ENCODE measurements at regions not wholly inside any gene's neighbourhood (a gene's known extent, or its start where the extent isn't known, plus 50 kb on each side); places are given as distances from the start of the nearest gene placed in this dataset.

GRCh38 chr4:35038845-35039244 is 1205.5 kb downstream of the ARAP2 start:
- H3K36me3 ChIP-seq (ENCODE audit: insufficient read depth, low read length), result no peaks in the 10 kb centered on the region
- Mint-ChIP-seq H3K4me3 (no peak overlapping the region), H3K4me1 (no peaks in the 10 kb centered on the region), H3K27me3 (no peaks in the 10 kb centered on the region), H3K27ac (no peak overlapping the region), H3K9me3 (peaks cover 0 to 21% (median 4%) of the 10 kb centered on the region in 8 donors), H3K36me3 (no peaks in the 10 kb centered on the region)
- ChIA-PET POLR2A (ENCODE audit: partially characterized antibody) (no interaction called here), CTCF (ENCODE audit: partially characterized antibody) (no interaction called here)
- H3K27ac ChIP-seq (ENCODE audit: low read depth, low read length), result no peak overlapping the region
- H3K4me1 ChIP-seq (ENCODE audit: insufficient read depth, low read length), result no peaks in the 10 kb centered on the region
- H3K27me3 ChIP-seq (ENCODE audit: insufficient read depth, low read length), result no peaks in the 10 kb centered on the region
- no peak overlapping the region for H3K4me3 ChIP-seq (ENCODE audit: low read length in 2 of 2)
- intact Hi-C loops (cut with micrococcal nuclease), result no loop called here
- no peak for DNase-seq
- H3K9me3 ChIP-seq (ENCODE audit: control insufficient read depth in 1 of 2, low read length in 2 of 2), result no peaks in the 10 kb centered on the region

- H3K4me1 ChIP-seq (ENCODE audit: insufficient read depth, low read length), result no peaks in the 10 kb centered on the region
- no peak overlapping the region for H3K4me3 ChIP-seq (ENCODE audit: low read length in 2 of 2)
- H3K27ac Mint-ChIP-seq, result no peak overlapping the region
- intact Hi-C loops (cut with micrococcal nuclease), result no loop called here
- H3K4me3 Mint-ChIP-seq, result no peak overlapping the region
- ChIA-PET CTCF (ENCODE audit: partially characterized antibody) (no interaction called here), POLR2A (ENCODE audit: partially characterized antibody) (no interaction called here)
- no peaks in the 10 kb centered on the region for H3K36me3 ChIP-seq (ENCODE audit: insufficient read depth, low read length)
- no peaks in the 10 kb centered on the region for H3K4me1 Mint-ChIP-seq
- H3K27me3 Mint-ChIP-seq, result no peaks in the 10 kb centered on the region
- H3K9me3 ChIP-seq (ENCODE audit: control insufficient read depth in 1 of 2, low read length in 2 of 2), result no peaks in the 10 kb centered on the region
- DNase-seq, result no peak
- H3K27ac ChIP-seq (ENCODE audit: low read depth, low read length), result no peak overlapping the region
- peaks cover 0 to 7% (median 3%) of the 10 kb centered on the region in 8 donors for H3K9me3 Mint-ChIP-seq
- H3K36me3 Mint-ChIP-seq, result no peaks in the 10 kb centered on the region
- H3K27me3 ChIP-seq (ENCODE audit: insufficient read depth, low read length), result no peaks in the 10 kb centered on the region
Observed at GRCh38 chr4:35052546-35052945, 1191.8 kb downstream of the ARAP2 start.

DNA sequence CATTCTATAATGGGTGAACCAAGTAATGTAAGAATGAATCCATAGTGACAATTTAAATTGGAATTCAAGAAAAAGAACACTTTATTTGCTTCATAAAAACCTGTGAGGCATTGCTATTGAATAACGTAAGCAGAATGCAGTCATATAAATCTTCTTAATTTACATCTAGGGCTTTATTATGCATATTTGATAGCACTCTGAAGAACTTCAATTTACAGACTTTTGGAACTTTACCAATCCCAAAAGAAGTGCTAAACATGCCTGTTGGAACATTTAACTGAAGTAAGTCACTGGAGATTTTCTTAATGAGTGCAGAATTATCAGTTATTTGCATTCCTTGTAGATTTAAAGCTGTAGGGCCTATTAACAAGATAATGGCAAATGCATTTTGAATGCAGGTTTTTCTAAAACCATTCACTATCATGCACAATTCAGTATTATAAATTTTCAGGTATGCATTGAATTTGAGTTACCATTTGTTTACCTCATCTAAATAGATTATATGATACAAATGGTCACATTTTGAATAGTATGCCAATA is 1181.2 kb downstream of the ARAP2 start:
- H3K27me3 ChIP-seq (ENCODE audit: insufficient read depth, low read length), result no peaks in the 10 kb centered on the region
- Mint-ChIP-seq H3K36me3 (no peaks in the 10 kb centered on the region), H3K27ac (no peak overlapping the region), H3K27me3 (no peaks in the 10 kb centered on the region), H3K9me3 (peaks cover 0 to 5% (median 0%) of the 10 kb centered on the region in 8 donors), H3K4me1 (no peaks in the 10 kb centered on the region), H3K4me3 (no peak overlapping the region)
- intact Hi-C loops (cut with micrococcal nuclease), result no loop called here
- POLR2A ChIA-PET (ENCODE audit: partially characterized antibody), result no interaction called here
- H3K9me3 ChIP-seq (ENCODE audit: control insufficient read depth in 1 of 2, low read length in 2 of 2), result no peaks in the 10 kb centered on the region
- no peaks in the 10 kb centered on the region for H3K36me3 ChIP-seq (ENCODE audit: insufficient read depth, low read length)
- no peak overlapping the region for H3K4me3 ChIP-seq (ENCODE audit: low read length in 2 of 2)
- H3K27ac ChIP-seq (ENCODE audit: low read depth, low read length), result no peak overlapping the region
- no peak for DNase-seq
- no peaks in the 10 kb centered on the region for H3K4me1 ChIP-seq (ENCODE audit: insufficient read depth, low read length)
- CTCF ChIA-PET (ENCODE audit: partially characterized antibody), result no interaction called here

- Mint-ChIP-seq H3K27ac (no peak overlapping the region), H3K9me3 (peaks cover 0 to 4% (median 0%) of the 10 kb centered on the region in 8 donors), H3K27me3 (no peaks in the 10 kb centered on the region), H3K4me3 (no peak overlapping the region), H3K4me1 (no peaks in the 10 kb centered on the region), H3K36me3 (no peaks in the 10 kb centered on the region)
- Histone ChIP-seq H3K4me1 (ENCODE audit: insufficient read depth, low read length) (no peaks in the 10 kb centered on the region), H3K27me3 (ENCODE audit: insufficient read depth, low read length) (no peaks in the 10 kb centered on the region), H3K4me3 (ENCODE audit: low read length in 2 of 2) (no peak overlapping the region), H3K36me3 (ENCODE audit: insufficient read depth, low read length) (no peaks in the 10 kb centered on the region), H3K9me3 (ENCODE audit: control insufficient read depth in 1 of 2, low read length in 2 of 2) (no peaks in the 10 kb centered on the region), H3K27ac (ENCODE audit: low read depth, low read length) (no peak overlapping the region)
- intact Hi-C loops (cut with micrococcal nuclease), result no loop called here
- ChIA-PET POLR2A (ENCODE audit: partially characterized antibody) (no interaction called here), CTCF (ENCODE audit: partially characterized antibody) (no interaction called here)
- no peak for DNase-seq
Observed at GRCh38 chr4:35066406-35066805, 1177.9 kb downstream of the ARAP2 start.

GRCh38 chr4:35080799-35081198 is 1163.5 kb downstream of the ARAP2 start:
- Mint-ChIP-seq H3K9me3 (peaks cover 0 to 6% (median 1%) of the 10 kb centered on the region in 8 donors), H3K27ac (no peak overlapping the region), H3K4me1 (no peaks in the 10 kb centered on the region), H3K27me3 (no peaks in the 10 kb centered on the region), H3K4me3 (no peak overlapping the region), H3K36me3 (no peaks in the 10 kb centered on the region)
- Histone ChIP-seq H3K27ac (ENCODE audit: low read depth, low read length) (no peak overlapping the region), H3K27me3 (ENCODE audit: insufficient read depth, low read length) (no peaks in the 10 kb centered on the region), H3K9me3 (ENCODE audit: control insufficient read depth in 1 of 2, low read length in 2 of 2) (no peaks in the 10 kb centered on the region), H3K4me3 (ENCODE audit: low read length in 2 of 2) (no peak overlapping the region), H3K36me3 (ENCODE audit: insufficient read depth, low read length) (no peaks in the 10 kb centered on the region), H3K4me1 (ENCODE audit: insufficient read depth, low read length) (no peaks in the 10 kb centered on the region)
- intact Hi-C loops (cut with micrococcal nuclease), result no loop called here
- DNase-seq, result no peak
- POLR2A ChIA-PET (ENCODE audit: partially characterized antibody), result no interaction called here
- CTCF ChIA-PET (ENCODE audit: partially characterized antibody), result no interaction called here

- H3K4me3 Mint-ChIP-seq, result no peak overlapping the region
- no peak overlapping the region for H3K27ac Mint-ChIP-seq
- DNase-seq, result no peak
- H3K4me1 Mint-ChIP-seq, result no peaks in the 10 kb centered on the region
- no peak overlapping the region for H3K4me3 ChIP-seq (ENCODE audit: low read length in 2 of 2)
- intact Hi-C loops (cut with micrococcal nuclease), result no loop called here
- no peaks in the 10 kb centered on the region for H3K36me3 Mint-ChIP-seq
- H3K9me3 Mint-ChIP-seq, result peaks cover 0 to 3% (median 0%) of the 10 kb centered on the region in 8 donors
- no peaks in the 10 kb centered on the region for H3K27me3 Mint-ChIP-seq
- no peaks in the 10 kb centered on the region for H3K9me3 ChIP-seq (ENCODE audit: control insufficient read depth in 1 of 2, low read length in 2 of 2)
- CTCF ChIA-PET (ENCODE audit: partially characterized antibody), result no interaction called here
- no peaks in the 10 kb centered on the region for H3K4me1 ChIP-seq (ENCODE audit: insufficient read depth, low read length)
- POLR2A ChIA-PET (ENCODE audit: partially characterized antibody), result no interaction called here
- H3K36me3 ChIP-seq (ENCODE audit: insufficient read depth, low read length), result no peaks in the 10 kb centered on the region
- no peaks in the 10 kb centered on the region for H3K27me3 ChIP-seq (ENCODE audit: insufficient read depth, low read length)
- no peak overlapping the region for H3K27ac ChIP-seq (ENCODE audit: low read depth, low read length)
Observed at GRCh38 chr4:35087218-35087617, 1157.1 kb downstream of the ARAP2 start.

GRCh38 chr4:35100932-35101331 is 1143.4 kb downstream of the ARAP2 start:
- Mint-ChIP-seq H3K36me3 (no peaks in the 10 kb centered on the region), H3K27ac (no peak overlapping the region)
- H3K9me3 ChIP-seq (ENCODE audit: control insufficient read depth in 1 of 2, low read length in 2 of 2), result no peaks in the 10 kb centered on the region

GRCh38 chr4:35102066-35102465 is 1142.2 kb downstream of the ARAP2 start:
- Mint-ChIP-seq H3K27ac (no peak overlapping the region), H3K36me3 (no peaks in the 10 kb centered on the region), H3K4me1 (no peaks in the 10 kb centered on the region), H3K4me3 (no peak overlapping the region), H3K9me3 (peaks cover 0 to 12% (median 2%) of the 10 kb centered on the region in 8 donors), H3K27me3 (no peaks in the 10 kb centered on the region)
- Histone ChIP-seq H3K36me3 (ENCODE audit: insufficient read depth, low read length) (no peaks in the 10 kb centered on the region), H3K4me1 (ENCODE audit: insufficient read depth, low read length) (no peaks in the 10 kb centered on the region), H3K27ac (ENCODE audit: low read depth, low read length) (no peak overlapping the region), H3K9me3 (ENCODE audit: control insufficient read depth in 1 of 2, low read length in 2 of 2) (no peaks in the 10 kb centered on the region), H3K4me3 (ENCODE audit: low read length in 2 of 2) (no peak overlapping the region), H3K27me3 (ENCODE audit: insufficient read depth, low read length) (no peaks in the 10 kb centered on the region)
- no peak for DNase-seq
- intact Hi-C loops (cut with micrococcal nuclease), result no loop called here
- POLR2A ChIA-PET (ENCODE audit: partially characterized antibody), result no interaction called here
- CTCF ChIA-PET (ENCODE audit: partially characterized antibody), result no interaction called here

More at GRCh38 chr4:35100932-35101331, 1143.4 kb downstream of the ARAP2 start:
- Histone ChIP-seq H3K27me3 (ENCODE audit: insufficient read depth, low read length) (no peaks in the 10 kb centered on the region), H3K4me3 (ENCODE audit: low read length in 2 of 2) (no peak overlapping the region), H3K36me3 (ENCODE audit: insufficient read depth, low read length) (no peaks in the 10 kb centered on the region), H3K27ac (ENCODE audit: low read depth, low read length) (no peak overlapping the region), H3K4me1 (ENCODE audit: insufficient read depth, low read length) (no peaks in the 10 kb centered on the region)
- H3K27me3 Mint-ChIP-seq, result no peaks in the 10 kb centered on the region
- CTCF ChIA-PET (ENCODE audit: partially characterized antibody), result no interaction called here
- no peaks in the 10 kb centered on the region for H3K4me1 Mint-ChIP-seq
- intact Hi-C loops (cut with micrococcal nuclease), result no loop called here
- DNase-seq, result no peak
- POLR2A ChIA-PET (ENCODE audit: partially characterized antibody), result no interaction called here
- peaks cover 0 to 12% (median 3%) of the 10 kb centered on the region in 8 donors for H3K9me3 Mint-ChIP-seq
- no peak overlapping the region for H3K4me3 Mint-ChIP-seq
